ENCODE measurements at regions not wholly inside any gene's neighbourhood (a gene's known extent, or its start where the extent isn't known, plus 50 kb on each side); places are given as distances from the start of the nearest gene placed in this dataset.

- DNase-seq: no peak
Measured at GRCh38 chr11:92714111-92714510, 255.3 kb upstream of the MTNR1B start.

- peak; percentile 87 for DNase-seq
Measured at GRCh38 chr11:92717240-92717639, 252.2 kb upstream of the MTNR1B start.

GRCh38 chr11:92720385-92720784 lies 249.1 kb upstream of the MTNR1B start:
- DNase-seq: no peak

GRCh38 chr11:92725352-92725751 lies 244.1 kb upstream of the MTNR1B start:
- peak; percentile 64 for DNase-seq

GRCh38 chr11:92727123-92727522 lies 242.3 kb upstream of the MTNR1B start:
- DNase-seq: no peak

- no peak for DNase-seq
Measured at GRCh38 chr11:92727769-92728168, 241.7 kb upstream of the MTNR1B start.

- no peak for DNase-seq
Measured at GRCh38 chr11:92728628-92729027, 240.8 kb upstream of the MTNR1B start.

GRCh38 chr11:92735039-92735438 lies 234.4 kb upstream of the MTNR1B start:
- DNase-seq: peak; percentile 83

- peak; percentile 35 for DNase-seq
Measured at GRCh38 chr11:92738276-92738675, 231.2 kb upstream of the MTNR1B start.

- DNase-seq: peak; percentile 66
Measured at GRCh38 chr11:92739041-92739440, 230.4 kb upstream of the MTNR1B start.

GRCh38 chr11:92739491-92739890 lies 230.0 kb upstream of the MTNR1B start:
- no peak for DNase-seq

- no peak for DNase-seq
Measured at GRCh38 chr11:92740276-92740675, 229.2 kb upstream of the MTNR1B start.

GRCh38 chr11:92744929-92745585 lies 224.4 kb upstream of the MTNR1B start:
- DNase-seq: peak; percentile 92

GRCh38 chr11:92750794-92751193 lies 218.7 kb upstream of the MTNR1B start:
- DNase-seq: peak; percentile 90

- peak; percentile 75 for DNase-seq
Measured at GRCh38 chr11:92751594-92751993, 217.9 kb upstream of the MTNR1B start.

- DNase-seq: peak; percentile 83
Measured at GRCh38 chr11:92752122-92752521, 217.3 kb upstream of the MTNR1B start.

- no peak for DNase-seq
Measured at GRCh38 chr11:92753161-92753560, 216.3 kb upstream of the MTNR1B start.

- peak; percentile 46 for DNase-seq
Measured at GRCh38 chr11:92758241-92758780, 211.1 kb upstream of the MTNR1B start.

GRCh38 chr11:92759571-92760214 lies 209.8 kb upstream of the MTNR1B start:
- no peak for DNase-seq

GRCh38 chr11:92762121-92762540 lies 207.3 kb upstream of the MTNR1B start:
- DNase-seq: no peak

- DNase-seq: no peak
Measured at GRCh38 chr11:92763336-92763735, 206.1 kb upstream of the MTNR1B start.

- DNase-seq: peak; percentile 26
Measured at GRCh38 chr11:92764128-92764527, 205.3 kb upstream of the MTNR1B start.

GRCh38 chr11:92765082-92765840 lies 204.2 kb upstream of the MTNR1B start:
- peak; percentile 49 for DNase-seq

- DNase-seq: peak; percentile 86
Measured at GRCh38 chr11:92765965-92766371, 203.5 kb upstream of the MTNR1B start.

Data from NCI-H69 (cell line).